GM19351 (cell line): ENCODE measurements at regions not wholly inside any gene's neighbourhood (a gene's known extent, or its start where the extent isn't known, plus 50 kb on each side); places are given as distances from the start of the nearest gene placed in this dataset.
"Not testable (repeated sequence)": the region's sequence is repeated elsewhere in the genome, so short reads cannot be mapped to it uniquely, and the experiment has no call there.

Experiments
- ATAC-seq: cut with Tn5 transposase; IDR thresholded peaks from one replicate; pipeline ENCODE4 v1.9.1; 2021; ENCODE audit warnings: mild to moderate bottlenecking, moderate library complexity; ENCODE audit not compliant: unreplicated experiment

GRCh38 chr11:92465410-92465809 is 240.8 kb downstream of the FAT3 start:
- ATAC-seq = not testable (repeated sequence)

DNA sequence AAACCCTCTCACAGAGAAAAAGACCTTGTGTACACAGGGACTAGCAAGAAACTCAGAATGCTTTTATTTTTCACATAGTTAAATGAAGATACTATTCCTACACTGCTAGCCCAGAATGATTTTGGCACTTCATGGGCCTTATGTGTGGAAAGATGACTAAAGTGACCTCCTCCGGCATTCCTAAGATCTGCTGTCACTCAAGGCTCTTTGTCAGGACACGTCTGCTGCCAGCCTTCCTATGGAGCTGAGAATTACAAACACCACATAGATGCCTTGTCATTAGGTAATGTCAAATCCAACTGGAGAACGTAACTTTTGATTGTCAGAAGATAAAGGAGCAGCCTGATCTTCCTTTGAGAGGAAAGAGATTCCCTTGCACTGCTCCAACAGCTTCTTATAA is 249.1 kb downstream of the FAT3 start:
- no peak for ATAC-seq

DNA sequence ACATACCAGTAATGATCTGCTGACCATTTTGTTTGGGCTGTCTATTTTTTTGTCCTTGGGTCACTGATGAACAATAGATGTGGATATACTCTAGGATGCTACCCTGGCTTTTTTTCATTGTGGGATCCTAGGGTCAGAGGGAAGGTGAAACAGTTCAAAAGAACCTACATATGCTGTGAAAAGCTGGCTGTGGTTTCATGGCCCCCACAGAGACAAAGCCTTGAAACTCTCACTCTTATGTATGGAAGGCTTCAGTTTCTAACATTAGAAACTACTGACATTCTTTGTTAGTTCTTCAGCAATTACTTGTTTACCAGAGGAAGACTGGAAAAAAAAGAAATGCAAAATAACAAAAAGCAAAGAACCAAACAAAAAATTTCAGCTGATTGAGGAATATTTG is 250.7 kb downstream of the FAT3 start:
- no peak for ATAC-seq

DNA sequence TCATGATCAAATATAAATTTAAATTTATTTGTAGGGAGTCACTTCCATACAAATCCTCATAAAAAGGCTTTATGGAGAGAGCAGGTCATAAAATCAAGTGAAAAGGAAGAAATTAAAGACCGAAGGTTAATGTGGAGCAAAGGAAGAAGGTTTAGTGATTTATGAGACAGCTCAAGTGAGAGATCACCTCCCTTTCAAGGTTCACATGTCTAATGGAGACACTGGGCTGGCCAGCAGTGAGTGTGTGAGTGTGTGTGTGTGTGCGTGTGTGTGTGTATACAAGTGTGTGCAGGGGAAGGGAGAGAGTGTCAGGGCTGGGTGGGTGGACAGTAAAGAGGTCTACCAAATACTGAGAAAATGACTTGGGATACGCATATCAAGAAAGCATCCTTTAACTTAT is 251.2 kb downstream of the FAT3 start:
- ATAC-seq = no peak

DNA sequence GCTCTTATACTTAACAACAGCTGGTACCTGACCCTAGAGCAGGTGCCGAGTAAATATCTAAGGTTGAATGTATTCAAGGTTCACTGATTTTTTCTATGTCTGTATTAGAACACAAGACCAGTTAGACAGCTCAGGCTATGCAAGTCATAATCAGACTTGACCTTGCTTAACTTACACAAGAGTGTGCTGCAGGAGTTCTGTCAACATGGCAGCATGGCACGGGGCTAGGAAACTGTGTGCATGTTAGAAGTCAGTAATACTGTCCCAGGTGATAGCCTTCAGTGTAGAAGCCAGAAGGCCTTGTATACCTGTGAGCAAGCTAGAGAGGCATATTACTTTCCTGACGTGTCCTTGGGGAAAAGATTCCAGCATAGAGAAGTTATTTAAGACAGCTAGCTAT is 253.1 kb downstream of the FAT3 start:
- no peak for ATAC-seq

DNA sequence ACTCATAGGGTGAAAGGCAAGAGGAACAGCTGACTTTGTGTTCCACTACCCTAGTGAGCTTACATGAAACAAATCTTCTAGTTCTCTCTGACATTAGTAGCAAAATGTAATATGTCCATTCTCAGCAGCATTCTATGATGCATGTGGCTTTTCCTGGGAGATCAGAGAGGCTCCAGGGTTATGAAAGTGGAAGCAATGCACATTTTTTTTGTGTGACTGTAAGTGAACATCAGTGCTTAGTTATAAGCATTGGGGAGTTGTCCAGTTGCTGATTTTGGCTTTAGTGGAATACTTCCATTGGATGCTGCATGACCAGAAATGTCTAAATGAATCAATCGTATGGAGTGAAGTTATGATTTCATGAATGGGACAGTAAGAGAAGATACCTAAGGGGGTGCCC is 255.9 kb downstream of the FAT3 start:
- no peak for ATAC-seq

GRCh38 chr11:92482492-92483060 is 258.0 kb downstream of the FAT3 start:
- ATAC-seq = no peak

- ATAC-seq = no peak
Observed at GRCh38 chr11:92484570-92484969, 260.0 kb downstream of the FAT3 start.

GRCh38 chr11:92489826-92490399 is 265.3 kb downstream of the FAT3 start:
- ATAC-seq = no peak

DNA sequence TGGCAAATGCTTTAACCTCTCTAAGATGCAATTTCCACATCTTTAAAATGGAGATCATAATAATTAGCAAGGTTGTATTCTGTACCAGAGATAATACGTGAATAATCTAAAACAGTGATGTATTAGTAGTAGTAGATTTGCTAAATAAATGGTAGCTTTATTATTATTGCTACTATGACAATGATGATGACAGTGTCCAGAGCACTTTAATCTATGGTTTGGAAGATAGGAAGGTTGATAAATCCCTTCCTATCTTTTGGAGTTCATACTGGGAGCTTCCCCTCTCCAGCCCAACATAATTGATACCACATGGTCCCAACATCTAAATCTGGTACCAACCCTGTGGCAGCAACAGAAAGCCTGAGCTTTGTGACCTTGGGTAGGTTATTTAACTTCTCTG is 267.8 kb downstream of the FAT3 start:
- no peak for ATAC-seq

- ATAC-seq = no peak
Observed at GRCh38 chr11:92495107-92495793, 270.6 kb downstream of the FAT3 start.

DNA sequence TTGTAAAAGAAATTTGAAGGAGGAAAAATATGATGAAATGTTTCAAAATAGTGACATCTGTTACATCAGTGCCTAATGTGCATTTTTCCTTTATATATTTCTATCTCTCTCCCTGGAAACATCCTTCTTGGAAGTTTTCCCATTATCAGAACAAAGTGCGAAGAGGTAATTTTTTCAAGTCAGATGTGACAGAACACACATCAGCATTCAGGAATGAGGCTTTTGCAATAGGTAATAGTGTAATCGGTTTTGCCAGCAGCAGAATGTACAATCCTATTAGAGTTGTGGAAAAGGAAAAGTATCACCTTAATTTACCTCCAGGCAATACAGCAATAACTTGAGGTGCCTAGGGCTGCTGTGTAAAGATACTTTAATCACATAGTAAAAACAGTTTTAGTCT is 275.8 kb downstream of the FAT3 start:
- ATAC-seq = no peak

GRCh38 chr11:92501066-92501739 is 276.6 kb downstream of the FAT3 start:
- no peak for ATAC-seq

- no peak for ATAC-seq
Observed at GRCh38 chr11:92504004-92504403, 279.4 kb downstream of the FAT3 start.

DNA sequence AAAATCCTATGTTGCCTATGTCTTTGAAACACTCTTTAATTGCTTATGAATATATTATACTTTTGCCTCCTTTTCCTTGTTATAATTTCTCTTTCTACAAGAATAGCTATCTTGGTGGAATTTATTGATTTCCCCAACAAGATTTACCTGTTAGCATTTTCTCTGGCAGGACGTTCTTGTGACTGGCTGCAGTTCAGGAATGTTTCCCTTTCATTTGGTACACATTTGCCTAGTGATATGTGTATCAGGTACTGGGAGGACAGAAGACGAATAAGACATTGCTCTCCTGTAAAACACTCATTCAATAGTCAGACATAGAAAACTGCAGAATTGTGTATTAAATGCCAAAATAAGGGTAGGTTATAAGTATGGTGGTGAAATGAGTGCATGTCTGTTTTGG is 279.9 kb downstream of the FAT3 start:
- ATAC-seq = no peak

DNA sequence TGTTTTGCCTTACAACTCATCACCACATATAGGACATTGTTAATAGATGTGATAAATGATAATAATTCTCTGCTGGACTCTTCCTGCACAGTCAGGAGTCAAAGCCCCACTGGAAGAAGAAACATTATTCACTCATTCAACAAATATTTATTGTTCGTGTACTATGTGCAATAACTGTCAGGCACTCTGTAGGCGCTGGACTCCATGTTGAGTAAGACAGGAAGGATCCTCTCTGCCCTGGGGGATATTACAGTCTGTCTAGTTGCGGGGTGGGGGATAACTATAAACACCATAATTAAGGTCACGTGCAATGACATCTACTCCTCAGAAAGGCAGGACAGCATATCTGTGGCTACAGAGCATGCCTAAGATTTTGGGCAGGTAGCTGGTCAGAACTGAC is 281.1 kb downstream of the FAT3 start:
- no peak for ATAC-seq

DNA sequence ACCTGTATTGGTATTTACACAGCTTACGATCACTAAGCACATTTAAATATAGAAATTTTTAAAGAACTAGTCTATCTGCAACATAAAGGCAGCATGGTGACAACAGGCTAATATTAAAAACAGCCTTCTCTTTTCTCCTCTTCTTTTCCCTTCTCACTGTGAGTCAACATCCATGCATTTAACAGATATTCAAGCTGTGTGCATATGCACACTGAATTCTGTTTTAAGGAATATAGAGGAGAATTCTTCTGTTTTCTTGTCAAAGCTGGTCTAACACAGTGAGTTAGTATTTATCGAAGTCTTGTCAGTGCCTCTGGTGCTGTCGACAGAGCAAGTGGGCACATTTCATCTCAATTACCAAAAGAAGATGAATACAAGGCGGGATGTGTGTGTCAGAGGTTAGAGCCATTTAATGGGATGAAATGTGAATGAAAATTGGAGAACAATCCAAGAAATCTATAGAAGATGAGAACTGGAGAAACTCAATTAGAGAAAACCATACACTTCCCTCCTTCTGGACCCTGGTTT is 282.3 kb downstream of the FAT3 start:
- no peak for ATAC-seq

- ATAC-seq = no peak
Observed at GRCh38 chr11:92510591-92510990, 286.0 kb downstream of the FAT3 start.

DNA sequence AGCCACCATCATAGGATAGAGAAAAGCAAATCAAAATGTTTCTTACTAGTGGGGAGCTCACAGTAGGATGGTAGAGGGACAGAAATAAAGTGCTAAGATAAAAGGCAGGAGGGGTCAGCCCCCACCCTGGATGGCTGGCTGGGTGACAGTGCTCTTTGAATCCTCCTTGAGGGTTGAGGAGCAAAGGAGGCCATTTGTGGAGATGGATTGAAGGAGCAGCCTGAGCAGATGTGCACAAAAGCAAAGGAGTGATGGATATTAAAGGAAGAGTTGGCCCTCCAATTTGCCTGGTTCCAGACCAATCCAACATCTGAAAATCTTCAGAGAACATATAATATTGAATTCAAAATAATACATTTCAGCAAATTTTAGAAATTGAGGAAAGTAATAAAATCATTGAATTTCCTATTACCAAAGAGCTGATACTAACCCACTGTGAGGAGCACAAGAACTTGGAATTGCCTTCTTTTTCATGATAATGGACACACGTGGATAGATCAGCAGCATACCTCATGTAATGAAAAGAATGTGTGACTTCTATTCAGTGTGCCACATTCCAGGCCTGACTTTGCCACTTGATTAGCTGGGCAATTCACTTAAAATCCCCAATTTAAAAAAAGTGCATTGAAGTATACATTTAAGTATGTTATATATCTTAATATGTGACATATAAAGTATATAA is 287.0 kb downstream of the FAT3 start:
- ATAC-seq = no peak

- no peak for ATAC-seq
Observed at GRCh38 chr11:92512204-92512569, 287.6 kb downstream of the FAT3 start.

DNA sequence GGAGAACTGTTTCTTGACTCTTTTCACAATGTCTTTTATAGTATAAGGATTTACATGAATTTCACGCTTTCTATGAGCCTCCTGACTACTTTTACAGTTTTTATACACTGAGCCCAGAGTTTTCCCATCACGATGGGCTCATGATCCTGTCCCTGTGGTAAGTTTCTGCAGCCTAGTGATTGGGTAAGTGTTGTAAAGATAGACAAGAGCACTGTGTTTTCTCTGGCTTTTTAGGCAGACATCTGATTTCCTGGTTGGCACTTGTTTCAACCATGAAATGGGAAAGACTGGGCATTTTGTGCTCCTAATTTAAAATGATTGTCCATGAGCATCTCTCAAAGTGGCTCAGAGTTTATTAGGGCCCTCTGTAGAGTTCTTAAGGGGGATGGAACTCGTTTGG is 299.0 kb downstream of the FAT3 start:
- no peak for ATAC-seq
